IgD-negative memory B cell (primary cell): ENCODE measurements at regions not wholly inside any gene's neighbourhood (a gene's known extent, or its start where the extent isn't known, plus 50 kb on each side); places are given as distances from the start of the nearest gene placed in this dataset.
"Not testable (repeated sequence)": the region's sequence is repeated elsewhere in the genome, so short reads cannot be mapped to it uniquely, and the experiment has no call there.

Experiments used
- H3K27ac Mint-ChIP-seq, 3 donors: one replicate each; pipeline ENCODE4 v1.8.0; 2020 to 2022; ENCODE audit warnings: mild to moderate bottlenecking in 3 of 3, mixed read lengths in 3 of 3, moderate library complexity in 1 of 3
- H3K27me3 Mint-ChIP-seq: one replicate; pipeline ENCODE4 v1.8.0; 2021; ENCODE audit warnings: mixed read lengths
- H3K36me3 Mint-ChIP-seq: one replicate; pipeline ENCODE4 v1.8.0; 2020; ENCODE audit warnings: mild to moderate bottlenecking, mixed read lengths
- H3K4me1 Mint-ChIP-seq, 3 donors: one replicate each; pipeline ENCODE4 v1.8.0; 2020 to 2022; ENCODE audit warnings: mixed read lengths in 3 of 3, mild to moderate bottlenecking in 1 of 3
- H3K4me3 Mint-ChIP-seq, 4 donors: one replicate each; pipeline ENCODE4 v1.8.0; 2020 to 2022; ENCODE audit warnings: mild to moderate bottlenecking in 4 of 4, mixed read lengths in 4 of 4, moderate library complexity in 3 of 4
- H3K9me3 Mint-ChIP-seq, 3 donors: one replicate each; pipeline ENCODE4 v1.8.0; 2020 to 2021; ENCODE audit warnings: mixed read lengths in 3 of 3, mild to moderate bottlenecking in 1 of 3

GRCh38 chr12:131192951-131193350, 239.2 kb downstream of the ADGRD1 start:
- no peaks in the 10 kb centered on the region for H3K4me1 Mint-ChIP-seq
- peaks cover 0 to 8% (median 7%) of the 10 kb centered on the region in 3 donors for H3K9me3 Mint-ChIP-seq
- H3K36me3 Mint-ChIP-seq, result no peaks in the 10 kb centered on the region
- H3K4me3 Mint-ChIP-seq, result no peak overlapping the region
- H3K27ac Mint-ChIP-seq, result peak overlapping the region in 1 of 3 donors; percentile 67
- peaks cover 6% of the 10 kb centered on the region for H3K27me3 Mint-ChIP-seq

- Mint-ChIP-seq H3K9me3 (peaks cover 0 to 3% (median 2%) of the 10 kb centered on the region in 3 donors), H3K27me3 (peaks cover 6% of the 10 kb centered on the region), H3K4me1 (no peaks in the 10 kb centered on the region), H3K4me3 (no peak overlapping the region), H3K27ac (no peak overlapping the region), H3K36me3 (no peaks in the 10 kb centered on the region)
Measured at GRCh38 chr12:131194166-131194565, 240.5 kb downstream of the ADGRD1 start.

GRCh38 chr12:131195796-131196195, 242.1 kb downstream of the ADGRD1 start:
- Mint-ChIP-seq H3K36me3 (no peaks in the 10 kb centered on the region), H3K27me3 (peaks cover 6% of the 10 kb centered on the region), H3K4me3 (no peak overlapping the region), H3K9me3 (peaks cover 0 to 2% (median 0%) of the 10 kb centered on the region in 3 donors), H3K4me1 (no peaks in the 10 kb centered on the region), H3K27ac (no peak overlapping the region)

GRCh38 chr12:131196220-131196619, 242.5 kb downstream of the ADGRD1 start:
- H3K9me3 Mint-ChIP-seq, result peaks cover 0 to 2% (median 0%) of the 10 kb centered on the region in 3 donors
- H3K4me1 Mint-ChIP-seq, result no peaks in the 10 kb centered on the region
- peaks cover 6% of the 10 kb centered on the region for H3K27me3 Mint-ChIP-seq
- H3K27ac Mint-ChIP-seq, result no peak overlapping the region
- no peaks in the 10 kb centered on the region for H3K36me3 Mint-ChIP-seq
- H3K4me3 Mint-ChIP-seq, result no peak overlapping the region

- H3K36me3 Mint-ChIP-seq, result no peaks in the 10 kb centered on the region
- no peak overlapping the region for H3K27ac Mint-ChIP-seq
- no peak overlapping the region for H3K4me3 Mint-ChIP-seq
- H3K9me3 Mint-ChIP-seq, result peaks cover 0 to 2% (median 0%) of the 10 kb centered on the region in 3 donors
- peaks cover 6% of the 10 kb centered on the region for H3K27me3 Mint-ChIP-seq
- H3K4me1 Mint-ChIP-seq, result no peaks in the 10 kb centered on the region
Measured at GRCh38 chr12:131197490-131197889, 243.8 kb downstream of the ADGRD1 start.

GRCh38 chr12:131199221-131199620, 245.5 kb downstream of the ADGRD1 start:
- no peaks in the 10 kb centered on the region for H3K36me3 Mint-ChIP-seq
- no peaks in the 10 kb centered on the region for H3K9me3 Mint-ChIP-seq
- H3K4me3 Mint-ChIP-seq, result no peak overlapping the region
- H3K4me1 Mint-ChIP-seq, result no peaks in the 10 kb centered on the region
- H3K27ac Mint-ChIP-seq, result no peak overlapping the region
- H3K27me3 Mint-ChIP-seq, result peaks cover 3% of the 10 kb centered on the region

- not testable (repeated sequence) for H3K27ac Mint-ChIP-seq, H3K27me3 Mint-ChIP-seq, H3K4me3 Mint-ChIP-seq, H3K36me3 Mint-ChIP-seq, H3K9me3 Mint-ChIP-seq, H3K4me1 Mint-ChIP-seq
Measured at GRCh38 chr12:131201912-131202311, 248.2 kb downstream of the ADGRD1 start.

- no peak overlapping the region for H3K4me3 Mint-ChIP-seq
- H3K4me1 Mint-ChIP-seq, result no peaks in the 10 kb centered on the region
- H3K27me3 Mint-ChIP-seq, result peaks cover 5% of the 10 kb centered on the region
Measured at GRCh38 chr12:131202592-131203378, 249.1 kb downstream of the ADGRD1 start.

GRCh38 chr12:131203666-131204415, 250.1 kb downstream of the ADGRD1 start:
- no peak overlapping the region for H3K4me3 Mint-ChIP-seq
- peaks cover 5% of the 10 kb centered on the region for H3K27me3 Mint-ChIP-seq
- no peaks in the 10 kb centered on the region for H3K36me3 Mint-ChIP-seq
- no peaks in the 10 kb centered on the region for H3K9me3 Mint-ChIP-seq
- no peaks in the 10 kb centered on the region for H3K4me1 Mint-ChIP-seq
- no peak overlapping the region for H3K27ac Mint-ChIP-seq

More at GRCh38 chr12:131202592-131203378, 249.1 kb downstream of the ADGRD1 start:
- H3K27ac Mint-ChIP-seq, result no peak overlapping the region
- no peaks in the 10 kb centered on the region for H3K36me3 Mint-ChIP-seq
- H3K9me3 Mint-ChIP-seq, result no peaks in the 10 kb centered on the region

GRCh38 chr12:131204416-131205274, 250.9 kb downstream of the ADGRD1 start:
- Mint-ChIP-seq H3K36me3 (no peaks in the 10 kb centered on the region), H3K27me3 (peaks cover 8% of the 10 kb centered on the region), H3K4me3 (no peak overlapping the region), H3K9me3 (no peaks in the 10 kb centered on the region), H3K27ac (no peak overlapping the region), H3K4me1 (no peaks in the 10 kb centered on the region)

GRCh38 chr12:131205275-131205933, 251.7 kb downstream of the ADGRD1 start:
- not testable (repeated sequence) for H3K4me3 Mint-ChIP-seq, H3K27ac Mint-ChIP-seq, H3K4me1 Mint-ChIP-seq, H3K36me3 Mint-ChIP-seq, H3K9me3 Mint-ChIP-seq
- peaks cover 12% of the 10 kb centered on the region for H3K27me3 Mint-ChIP-seq

- H3K4me1 Mint-ChIP-seq, result not testable (repeated sequence)
Measured at GRCh38 chr12:131206630-131207299, 253.1 kb downstream of the ADGRD1 start.

GRCh38 chr12:131207300-131207660, 253.6 kb downstream of the ADGRD1 start:
- not testable (repeated sequence) for H3K4me3 Mint-ChIP-seq, H3K27ac Mint-ChIP-seq, H3K4me1 Mint-ChIP-seq, H3K9me3 Mint-ChIP-seq, H3K36me3 Mint-ChIP-seq
- peaks cover 16% of the 10 kb centered on the region for H3K27me3 Mint-ChIP-seq

More at GRCh38 chr12:131206630-131207299, 253.1 kb downstream of the ADGRD1 start:
- H3K4me3 Mint-ChIP-seq, H3K27ac Mint-ChIP-seq, H3K9me3 Mint-ChIP-seq, H3K36me3 Mint-ChIP-seq: not testable (repeated sequence)
- peaks cover 16% of the 10 kb centered on the region for H3K27me3 Mint-ChIP-seq

GRCh38 chr12:131207841-131208240, 254.1 kb downstream of the ADGRD1 start:
- not testable (repeated sequence) for H3K4me3 Mint-ChIP-seq, H3K36me3 Mint-ChIP-seq, H3K4me1 Mint-ChIP-seq, H3K9me3 Mint-ChIP-seq, H3K27ac Mint-ChIP-seq
- peaks cover 16% of the 10 kb centered on the region for H3K27me3 Mint-ChIP-seq
